ENCODE measurements at regions not wholly inside any gene's neighbourhood (a gene's known extent, or its start where the extent isn't known, plus 50 kb on each side); places are given as distances from the start of the nearest gene placed in this dataset.
"Not testable (repeated sequence)": the region's sequence is repeated elsewhere in the genome, so short reads cannot be mapped to it uniquely, and the experiment has no call there.

GRCh38 chr9:62877552-62877951 is 1687.7 kb downstream of the SPATA31A7 start:
- not testable (repeated sequence) for TF ChIP-seq CTCF (IDR thresholded peaks at IDR 0.05); ZFX (IDR thresholded peaks at IDR 0.05; ENCODE audit: borderline replicate concordance)
